Type B pancreatic cell (in vitro differentiated cells): ENCODE measurements at regions not wholly inside any gene's neighbourhood (a gene's known extent, or its start where the extent isn't known, plus 50 kb on each side); places are given as distances from the start of the nearest gene placed in this dataset.

Experiments
- DNase-seq: peaks from one replicate; pipeline ENCODE4 v3.0.0; 2021; ENCODE audit warnings: mixed read lengths; ENCODE audit not compliant: unreplicated experiment; ENCODE audit errors: extremely low spot score
- H3K27ac Mint-ChIP-seq: 2 replicates; pipeline ENCODE4 v1.8.0; 2021; ENCODE audit warnings: mild to moderate bottlenecking, mixed read lengths
- H3K27me3 Mint-ChIP-seq: 2 replicates; pipeline ENCODE4 v1.8.0; 2021; ENCODE audit warnings: mixed read lengths
- H3K36me3 Mint-ChIP-seq: 2 replicates; pipeline ENCODE4 v1.8.0; 2021; ENCODE audit warnings: mixed read lengths
- H3K4me1 Mint-ChIP-seq: one replicate; pipeline ENCODE4 v1.8.0; 2021; ENCODE audit warnings: mixed read lengths; ENCODE audit not compliant: unreplicated experiment
- H3K4me3 Mint-ChIP-seq: 2 replicates; pipeline ENCODE4 v1.8.0; 2021; ENCODE audit warnings: mild to moderate bottlenecking, mixed read lengths
- H3K9me3 Mint-ChIP-seq: 2 replicates; pipeline ENCODE4 v1.8.0; 2021; ENCODE audit warnings: mixed read lengths
- TF ChIP-seq, protein P1 (sequence below): fragments of 200-600 bp; sonication (generic); conservative IDR thresholded peaks from 2 replicates; pipeline ENCODE4 v1.5.0; 2021; ENCODE audit warnings: antibody characterized with exemption, mild to moderate bottlenecking

- H3K27ac Mint-ChIP-seq = peak overlapping the region; percentile 67
- H3K9me3 Mint-ChIP-seq = no peaks in the 10 kb centered on the region
- no peaks in the 10 kb centered on the region for H3K4me1 Mint-ChIP-seq
- H3K4me3 Mint-ChIP-seq = peak overlapping the region; percentile 23
- H3K27me3 Mint-ChIP-seq = no peaks in the 10 kb centered on the region
- no peak for DNase-seq
- H3K36me3 Mint-ChIP-seq = no peaks in the 10 kb centered on the region
- TF ChIP-seq, protein P1, sequence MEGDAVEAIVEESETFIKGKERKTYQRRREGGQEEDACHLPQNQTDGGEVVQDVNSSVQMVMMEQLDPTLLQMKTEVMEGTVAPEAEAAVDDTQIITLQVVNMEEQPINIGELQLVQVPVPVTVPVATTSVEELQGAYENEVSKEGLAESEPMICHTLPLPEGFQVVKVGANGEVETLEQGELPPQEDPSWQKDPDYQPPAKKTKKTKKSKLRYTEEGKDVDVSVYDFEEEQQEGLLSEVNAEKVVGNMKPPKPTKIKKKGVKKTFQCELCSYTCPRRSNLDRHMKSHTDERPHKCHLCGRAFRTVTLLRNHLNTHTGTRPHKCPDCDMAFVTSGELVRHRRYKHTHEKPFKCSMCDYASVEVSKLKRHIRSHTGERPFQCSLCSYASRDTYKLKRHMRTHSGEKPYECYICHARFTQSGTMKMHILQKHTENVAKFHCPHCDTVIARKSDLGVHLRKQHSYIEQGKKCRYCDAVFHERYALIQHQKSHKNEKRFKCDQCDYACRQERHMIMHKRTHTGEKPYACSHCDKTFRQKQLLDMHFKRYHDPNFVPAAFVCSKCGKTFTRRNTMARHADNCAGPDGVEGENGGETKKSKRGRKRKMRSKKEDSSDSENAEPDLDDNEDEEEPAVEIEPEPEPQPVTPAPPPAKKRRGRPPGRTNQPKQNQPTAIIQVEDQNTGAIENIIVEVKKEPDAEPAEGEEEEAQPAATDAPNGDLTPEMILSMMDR = no peak
Measured at GRCh38 chrX:4181782-4182407, 468.4 kb upstream of the PRKX start.

GRCh38 chrX:4179031-4179430, 465.6 kb upstream of the PRKX start:
- no peaks in the 10 kb centered on the region for H3K9me3 Mint-ChIP-seq
- TF ChIP-seq, protein P1 = no peak
- H3K36me3 Mint-ChIP-seq = no peaks in the 10 kb centered on the region
- H3K27me3 Mint-ChIP-seq = no peaks in the 10 kb centered on the region
- DNase-seq = no peak
- H3K4me1 Mint-ChIP-seq = no peaks in the 10 kb centered on the region
- no peak overlapping the region for H3K27ac Mint-ChIP-seq
- no peak overlapping the region for H3K4me3 Mint-ChIP-seq

DNA sequence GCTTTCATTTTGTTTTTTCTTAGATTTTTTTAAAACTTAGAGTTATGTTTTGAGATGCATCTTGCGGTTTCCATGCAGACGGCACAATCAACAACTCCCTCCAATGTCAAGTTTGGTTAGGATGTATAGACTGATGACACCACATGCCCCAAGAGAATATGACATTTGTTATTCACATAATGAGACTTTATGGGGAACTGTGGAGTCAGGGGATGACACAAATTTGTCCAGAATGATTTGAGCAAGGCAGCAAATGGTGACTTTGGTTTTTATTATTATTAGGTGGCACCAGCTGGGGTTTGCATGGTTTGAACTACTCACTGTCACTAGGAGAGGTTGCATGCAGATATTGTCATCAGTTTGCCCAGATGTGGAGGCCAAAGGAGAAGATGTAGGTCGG, 461.8 kb upstream of the PRKX start:
- peaks cover 7% of the 10 kb centered on the region for H3K9me3 Mint-ChIP-seq
- no peaks in the 10 kb centered on the region for H3K27me3 Mint-ChIP-seq
- DNase-seq = no peak
- H3K27ac Mint-ChIP-seq = no peak overlapping the region
- TF ChIP-seq, protein P1 = no peak
- H3K4me1 Mint-ChIP-seq = no peaks in the 10 kb centered on the region
- no peak overlapping the region for H3K4me3 Mint-ChIP-seq
- H3K36me3 Mint-ChIP-seq = no peaks in the 10 kb centered on the region

- Mint-ChIP-seq H3K9me3 (peaks cover 7% of the 10 kb centered on the region), H3K4me3 (no peak overlapping the region), H3K4me1 (no peaks in the 10 kb centered on the region), H3K36me3 (no peaks in the 10 kb centered on the region), H3K27ac (no peak overlapping the region), H3K27me3 (peaks cover 2% of the 10 kb centered on the region)
- TF ChIP-seq, protein P1 = no peak
- DNase-seq = no peak
Measured at GRCh38 chrX:4173743-4174142, 460.3 kb upstream of the PRKX start.

- Mint-ChIP-seq H3K4me1 (no peaks in the 10 kb centered on the region), H3K9me3 (no peaks in the 10 kb centered on the region), H3K36me3 (no peaks in the 10 kb centered on the region), H3K27me3 (peaks cover 5% of the 10 kb centered on the region), H3K4me3 (no peak overlapping the region), H3K27ac (no peak overlapping the region)
- DNase-seq = no peak
- TF ChIP-seq, protein P1 = no peak
Measured at GRCh38 chrX:4151798-4152197, 438.3 kb upstream of the PRKX start.

- DNase-seq = no peak
- Mint-ChIP-seq H3K4me3 (no peak overlapping the region), H3K9me3 (no peaks in the 10 kb centered on the region), H3K27ac (no peak overlapping the region), H3K27me3 (peaks cover 5% of the 10 kb centered on the region), H3K4me1 (no peaks in the 10 kb centered on the region), H3K36me3 (no peaks in the 10 kb centered on the region)
- TF ChIP-seq, protein P1 = no peak
Measured at GRCh38 chrX:4150259-4150658, 436.8 kb upstream of the PRKX start.
